Transverse colon (tissue), 4 donors: ENCODE measurements at regions not wholly inside any gene's neighbourhood (a gene's known extent, or its start where the extent isn't known, plus 50 kb on each side); places are given as distances from the start of the nearest gene placed in this dataset.

Source experiments
- CTCF ChIP-seq, 5 experiments: fragments of 200-600 bp in 3 of 5; fragments of 450-650 bp in 2 of 5; sonication (generic) in 3 of 5; IDR thresholded peaks; 1 replicate in 2 of 5; 2 replicates in 3 of 5; pipeline ENCODE4 v1.5.1; 2016 to 2017; ENCODE audit warnings: antibody characterized with exemption in 5 of 5, inconsistent platforms in 3 of 5, mild to moderate bottlenecking in 2 of 5, moderate library complexity in 1 of 5
- EP300 ChIP-seq: sonication (generic); formaldehyde crosslinking; IDR thresholded peaks from one replicate; pipeline ENCODE4 v1.6.1; 2017; ENCODE audit warnings: antibody characterized with exemption, low read depth
- POLR2A ChIP-seq: fragments of 450-650 bp; IDR thresholded peaks from one replicate; pipeline ENCODE4 v1.6.1; 2016; ENCODE audit warnings: antibody characterized with exemption, mild to moderate bottlenecking, moderate library complexity
- POLR2AphosphoS5 ChIP-seq, 3 donors: sonication (generic); formaldehyde crosslinking; IDR thresholded peaks; one replicate each; pipeline ENCODE4 v1.6.1; 2016; ENCODE audit warnings: antibody characterized with exemption in 3 of 3

DNA sequence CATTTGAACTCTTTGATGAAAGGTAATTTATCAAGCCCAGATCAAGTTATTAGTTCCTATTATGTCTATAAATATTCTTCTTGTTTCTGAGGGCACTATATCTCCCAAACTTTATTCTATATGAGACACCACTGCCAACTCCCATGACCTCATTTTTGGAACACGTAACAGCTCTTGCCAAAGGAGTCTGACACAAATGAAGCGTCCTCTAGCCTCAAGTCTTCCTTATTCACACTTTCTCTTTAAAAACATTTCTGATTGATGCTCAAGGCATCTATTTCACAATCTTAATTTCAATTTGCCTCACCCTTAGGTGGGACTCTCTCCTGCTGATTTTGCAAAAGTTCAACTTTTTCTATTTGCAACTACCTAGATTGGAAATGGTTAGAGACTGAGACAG is 848.4 kb downstream of the GATA3 start:
- TF ChIP-seq CTCF (IDR thresholded peaks at IDR 0.05) (no peak), EP300 (no peak), POLR2A (no peak), POLR2AphosphoS5 (IDR thresholded peaks at IDR 0.05) (no peak)
